ENCODE measurements at regions not wholly inside any gene's neighbourhood (a gene's known extent, or its start where the extent isn't known, plus 50 kb on each side); places are given as distances from the start of the nearest gene placed in this dataset.

DNA sequence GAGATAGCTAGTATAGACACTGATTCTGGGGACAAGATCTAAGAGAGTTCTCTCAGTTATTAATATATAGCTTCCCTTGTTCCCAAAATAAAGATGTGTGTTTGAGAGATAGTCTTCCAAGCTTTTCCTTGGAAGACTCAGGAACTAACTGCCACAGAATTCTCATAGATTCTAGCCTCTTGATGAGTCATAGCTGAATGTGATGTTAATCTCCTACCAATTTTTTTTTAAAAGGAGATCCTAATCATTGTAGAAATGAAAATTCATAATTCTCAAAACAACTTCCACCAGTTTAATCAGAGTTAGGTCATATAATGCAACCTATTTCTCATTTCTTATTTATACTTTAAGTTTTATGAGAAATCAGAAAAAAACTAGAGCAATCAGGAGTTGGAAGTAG lies 148.8 kb downstream of the JRKL start:
- no peak for TF ChIP-seq POLR2A (IDR thresholded peaks at IDR 0.05)
- TF ChIP-seq, protein P1, sequence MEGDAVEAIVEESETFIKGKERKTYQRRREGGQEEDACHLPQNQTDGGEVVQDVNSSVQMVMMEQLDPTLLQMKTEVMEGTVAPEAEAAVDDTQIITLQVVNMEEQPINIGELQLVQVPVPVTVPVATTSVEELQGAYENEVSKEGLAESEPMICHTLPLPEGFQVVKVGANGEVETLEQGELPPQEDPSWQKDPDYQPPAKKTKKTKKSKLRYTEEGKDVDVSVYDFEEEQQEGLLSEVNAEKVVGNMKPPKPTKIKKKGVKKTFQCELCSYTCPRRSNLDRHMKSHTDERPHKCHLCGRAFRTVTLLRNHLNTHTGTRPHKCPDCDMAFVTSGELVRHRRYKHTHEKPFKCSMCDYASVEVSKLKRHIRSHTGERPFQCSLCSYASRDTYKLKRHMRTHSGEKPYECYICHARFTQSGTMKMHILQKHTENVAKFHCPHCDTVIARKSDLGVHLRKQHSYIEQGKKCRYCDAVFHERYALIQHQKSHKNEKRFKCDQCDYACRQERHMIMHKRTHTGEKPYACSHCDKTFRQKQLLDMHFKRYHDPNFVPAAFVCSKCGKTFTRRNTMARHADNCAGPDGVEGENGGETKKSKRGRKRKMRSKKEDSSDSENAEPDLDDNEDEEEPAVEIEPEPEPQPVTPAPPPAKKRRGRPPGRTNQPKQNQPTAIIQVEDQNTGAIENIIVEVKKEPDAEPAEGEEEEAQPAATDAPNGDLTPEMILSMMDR (IDR thresholded peaks at IDR 0.05): no peak
